Neural cell (in vitro differentiated cells): ENCODE measurements at regions not wholly inside any gene's neighbourhood (a gene's known extent, or its start where the extent isn't known, plus 50 kb on each side); places are given as distances from the start of the nearest gene placed in this dataset.

Experiments
- H2AFZ ChIP-seq: fragments of 200-600, 300-800 bp; sonication (generic), shearing (Covaris generic); 2 replicates; pipeline ENCODE4 v1.6.0; 2014; ENCODE audit warnings: low read depth, mild to moderate bottlenecking, antibody characterized with exemption, low read length, moderate library complexity
- H3F3A ChIP-seq: fragments of 200-600 bp; shearing (Covaris generic); 2 replicates; pipeline ENCODE4 v1.6.1; 2016; ENCODE audit warnings: mild to moderate bottlenecking, moderate library complexity, mixed read lengths, antibody characterized with exemption, low read length; ENCODE audit not compliant: insufficient read depth, poor library complexity, severe bottlenecking
- H3K27ac ChIP-seq: fragments of 200-600, 300-800 bp; sonication (generic), shearing (Covaris generic); 2 replicates; pipeline ENCODE4 v1.5.1; 2014; ENCODE audit warnings: mild to moderate bottlenecking, low read length, moderate library complexity
- H3K27me3 ChIP-seq: fragments of 300-800, 200-600 bp; sonication (generic), shearing (Covaris generic); 2 replicates; pipeline ENCODE4 v1.6.0; 2014; ENCODE audit warnings: mild to moderate bottlenecking, low read depth, low read length, moderate library complexity; ENCODE audit not compliant: insufficient read depth
- H3K36me3 ChIP-seq: fragments of 300-800, 200-600 bp; sonication (generic), shearing (Covaris generic); 2 replicates; pipeline ENCODE4 v1.5.1; 2014; ENCODE audit warnings: mild to moderate bottlenecking, antibody characterized with exemption, low read length, moderate library complexity; ENCODE audit not compliant: insufficient read depth
- H3K4me2 ChIP-seq: fragments of 300-800, 200-600 bp; sonication (generic), shearing (Covaris generic); 2 replicates; pipeline ENCODE4 v1.6.0; 2014; ENCODE audit warnings: mild to moderate bottlenecking, low read length
- H3K4me3 ChIP-seq: fragments of 300-800, 200-600 bp; sonication (generic), shearing (Covaris generic); 2 replicates; pipeline ENCODE4 v1.5.1; 2014; ENCODE audit warnings: mild to moderate bottlenecking, low read length, moderate library complexity
- H3K79me2 ChIP-seq: fragments of 200-600 bp; shearing (Covaris generic); replicated peaks from 2 replicates; pipeline ENCODE4 v1.6.0; 2014; ENCODE audit warnings: mild to moderate bottlenecking, low read length, moderate library complexity; ENCODE audit not compliant: insufficient read depth
- H3K9ac ChIP-seq: fragments of 300-800, 200-600 bp; sonication (generic), shearing (Covaris generic); 2 replicates; pipeline ENCODE4 v1.6.1; 2016; ENCODE audit warnings: mild to moderate bottlenecking, low read length, mixed read lengths
- H3K9me2 ChIP-seq: fragments of 200-600 bp; shearing (Covaris generic); 2 replicates; pipeline ENCODE4 v1.6.1; 2016; ENCODE audit warnings: mild to moderate bottlenecking, low read length, mixed read lengths; ENCODE audit not compliant: insufficient read depth
- H3K9me3 ChIP-seq: fragments of 200-600, 300-800 bp; sonication (generic), shearing (Covaris generic); 2 replicates; pipeline ENCODE4 v1.6.1; 2016; ENCODE audit warnings: mild to moderate bottlenecking, mixed run types, low read length, moderate library complexity, mixed read lengths
- H4K20me1 ChIP-seq: fragments of 200-600 bp; shearing (Covaris generic); 2 replicates; pipeline ENCODE4 v1.6.1; 2016; ENCODE audit warnings: mild to moderate bottlenecking, mixed run types; ENCODE audit not compliant: insufficient read depth
- CTCF ChIP-seq: fragments of 450-650 bp; IDR thresholded peaks from 2 replicates; pipeline ENCODE4 v1.5.1; 2014; ENCODE audit warnings: antibody characterized with exemption, mild to moderate bottlenecking, moderate library complexity; ENCODE audit not compliant: poor library complexity, severe bottlenecking
- EP300 ChIP-seq: fragments of 450-650 bp; conservative IDR thresholded peaks from 2 replicates; pipeline ENCODE4 v1.6.1; 2014; ENCODE audit warnings: antibody characterized with exemption, mild to moderate bottlenecking, moderate library complexity; ENCODE audit not compliant: poor library complexity, severe bottlenecking
- EZH2 ChIP-seq: fragments of 200-600, 300-800 bp; shearing (Covaris generic), sonication (generic); IDR thresholded peaks from 2 replicates; pipeline ENCODE4 v1.6.1; 2014; ENCODE audit warnings: antibody characterized with exemption, low read length, borderline replicate concordance, mild to moderate bottlenecking; ENCODE audit not compliant: insufficient read depth, poor library complexity, severe bottlenecking
- MXI1 ChIP-seq: fragments of 450-650 bp; conservative IDR thresholded peaks from 2 replicates; pipeline ENCODE4 v1.6.1; 2014; ENCODE audit warnings: antibody characterized with exemption, mild to moderate bottlenecking; ENCODE audit not compliant: poor library complexity, severe bottlenecking
- POLR2AphosphoS5 ChIP-seq: IDR thresholded peaks from 2 replicates; pipeline ENCODE4 v1.6.1; 2012
- RAD21 ChIP-seq: fragments of 450-650 bp; conservative IDR thresholded peaks from 2 replicates; pipeline ENCODE4 v1.6.1; 2014; ENCODE audit warnings: antibody characterized with exemption, mild to moderate bottlenecking, moderate library complexity
- SMC3 ChIP-seq: fragments of 450-650 bp; conservative IDR thresholded peaks from 2 replicates; pipeline ENCODE4 v1.6.1; 2014; ENCODE audit warnings: antibody characterized with exemption, mild to moderate bottlenecking, moderate library complexity; ENCODE audit not compliant: poor library complexity
- TAF1 ChIP-seq: IDR thresholded peaks from 2 replicates; pipeline ENCODE4 v1.6.1; 2012; ENCODE audit warnings: low read depth
- TF ChIP-seq, protein P1 (sequence below): IDR thresholded peaks from 2 replicates; pipeline ENCODE4 v1.6.1; 2012; ENCODE audit warnings: borderline replicate concordance

GRCh38 chr5:58012801-58013315 is 447.0 kb downstream of the PLK2 start:
- Histone ChIP-seq H3K9ac (no peak overlapping the region), H3K4me3 (no peak overlapping the region), H4K20me1 (no peaks in the 10 kb centered on the region), H3K9me2 (no peaks in the 10 kb centered on the region), H3K79me2 (no peaks in the 10 kb centered on the region), H3K27me3 (no peaks in the 10 kb centered on the region), H3K4me2 (no peak overlapping the region), H2AFZ (no peak overlapping the region), H3F3A (no peaks in the 10 kb centered on the region), H3K36me3 (no peaks in the 10 kb centered on the region), H3K27ac (no peak overlapping the region), H3K9me3 (no peaks in the 10 kb centered on the region)
- no peak for TF ChIP-seq EP300
- TF ChIP-seq, protein P1, sequence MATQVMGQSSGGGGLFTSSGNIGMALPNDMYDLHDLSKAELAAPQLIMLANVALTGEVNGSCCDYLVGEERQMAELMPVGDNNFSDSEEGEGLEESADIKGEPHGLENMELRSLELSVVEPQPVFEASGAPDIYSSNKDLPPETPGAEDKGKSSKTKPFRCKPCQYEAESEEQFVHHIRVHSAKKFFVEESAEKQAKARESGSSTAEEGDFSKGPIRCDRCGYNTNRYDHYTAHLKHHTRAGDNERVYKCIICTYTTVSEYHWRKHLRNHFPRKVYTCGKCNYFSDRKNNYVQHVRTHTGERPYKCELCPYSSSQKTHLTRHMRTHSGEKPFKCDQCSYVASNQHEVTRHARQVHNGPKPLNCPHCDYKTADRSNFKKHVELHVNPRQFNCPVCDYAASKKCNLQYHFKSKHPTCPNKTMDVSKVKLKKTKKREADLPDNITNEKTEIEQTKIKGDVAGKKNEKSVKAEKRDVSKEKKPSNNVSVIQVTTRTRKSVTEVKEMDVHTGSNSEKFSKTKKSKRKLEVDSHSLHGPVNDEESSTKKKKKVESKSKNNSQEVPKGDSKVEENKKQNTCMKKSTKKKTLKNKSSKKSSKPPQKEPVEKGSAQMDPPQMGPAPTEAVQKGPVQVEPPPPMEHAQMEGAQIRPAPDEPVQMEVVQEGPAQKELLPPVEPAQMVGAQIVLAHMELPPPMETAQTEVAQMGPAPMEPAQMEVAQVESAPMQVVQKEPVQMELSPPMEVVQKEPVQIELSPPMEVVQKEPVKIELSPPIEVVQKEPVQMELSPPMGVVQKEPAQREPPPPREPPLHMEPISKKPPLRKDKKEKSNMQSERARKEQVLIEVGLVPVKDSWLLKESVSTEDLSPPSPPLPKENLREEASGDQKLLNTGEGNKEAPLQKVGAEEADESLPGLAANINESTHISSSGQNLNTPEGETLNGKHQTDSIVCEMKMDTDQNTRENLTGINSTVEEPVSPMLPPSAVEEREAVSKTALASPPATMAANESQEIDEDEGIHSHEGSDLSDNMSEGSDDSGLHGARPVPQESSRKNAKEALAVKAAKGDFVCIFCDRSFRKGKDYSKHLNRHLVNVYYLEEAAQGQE = no peak
- no peak for TF ChIP-seq SMC3
- TF ChIP-seq RAD21 = no peak

GRCh38 chr5:58012102-58012501 is 447.8 kb downstream of the PLK2 start:
- Histone ChIP-seq H3K36me3 (no peaks in the 10 kb centered on the region), H3K27ac (no peak overlapping the region), H3K27me3 (no peaks in the 10 kb centered on the region), H3K4me2 (no peak overlapping the region), H2AFZ (no peak overlapping the region), H3K4me3 (no peak overlapping the region), H3K9me2 (no peaks in the 10 kb centered on the region), H3K79me2 (no peaks in the 10 kb centered on the region), H3K9me3 (no peaks in the 10 kb centered on the region), H3F3A (no peaks in the 10 kb centered on the region), H3K9ac (no peak overlapping the region), H4K20me1 (no peaks in the 10 kb centered on the region)
- TF ChIP-seq MXI1 = no peak
- TF ChIP-seq EZH2 = no peak
- TF ChIP-seq, protein P1 = no peak
- TF ChIP-seq RAD21 = no peak
- no peak for TF ChIP-seq EP300
- no peak for TF ChIP-seq TAF1
- no peak for TF ChIP-seq CTCF
- no peak for TF ChIP-seq SMC3
- TF ChIP-seq POLR2AphosphoS5 = no peak
